ENCODE measurements at regions not wholly inside any gene's neighbourhood (a gene's known extent, or its start where the extent isn't known, plus 50 kb on each side); places are given as distances from the start of the nearest gene placed in this dataset.

GRCh38 chr5:153340139-153340538 lies 150.3 kb upstream of the GRIA1 start:
- TF ChIP-seq, protein P1, sequence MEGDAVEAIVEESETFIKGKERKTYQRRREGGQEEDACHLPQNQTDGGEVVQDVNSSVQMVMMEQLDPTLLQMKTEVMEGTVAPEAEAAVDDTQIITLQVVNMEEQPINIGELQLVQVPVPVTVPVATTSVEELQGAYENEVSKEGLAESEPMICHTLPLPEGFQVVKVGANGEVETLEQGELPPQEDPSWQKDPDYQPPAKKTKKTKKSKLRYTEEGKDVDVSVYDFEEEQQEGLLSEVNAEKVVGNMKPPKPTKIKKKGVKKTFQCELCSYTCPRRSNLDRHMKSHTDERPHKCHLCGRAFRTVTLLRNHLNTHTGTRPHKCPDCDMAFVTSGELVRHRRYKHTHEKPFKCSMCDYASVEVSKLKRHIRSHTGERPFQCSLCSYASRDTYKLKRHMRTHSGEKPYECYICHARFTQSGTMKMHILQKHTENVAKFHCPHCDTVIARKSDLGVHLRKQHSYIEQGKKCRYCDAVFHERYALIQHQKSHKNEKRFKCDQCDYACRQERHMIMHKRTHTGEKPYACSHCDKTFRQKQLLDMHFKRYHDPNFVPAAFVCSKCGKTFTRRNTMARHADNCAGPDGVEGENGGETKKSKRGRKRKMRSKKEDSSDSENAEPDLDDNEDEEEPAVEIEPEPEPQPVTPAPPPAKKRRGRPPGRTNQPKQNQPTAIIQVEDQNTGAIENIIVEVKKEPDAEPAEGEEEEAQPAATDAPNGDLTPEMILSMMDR (IDR thresholded peaks at IDR 0.05) = no peak
- TF ChIP-seq POLR2A (IDR thresholded peaks at IDR 0.05) = no peak

Data from right lobe of liver (tissue), 4 donors.